ENCODE measurements at regions not wholly inside any gene's neighbourhood (a gene's known extent, or its start where the extent isn't known, plus 50 kb on each side); places are given as distances from the start of the nearest gene placed in this dataset.

DNA sequence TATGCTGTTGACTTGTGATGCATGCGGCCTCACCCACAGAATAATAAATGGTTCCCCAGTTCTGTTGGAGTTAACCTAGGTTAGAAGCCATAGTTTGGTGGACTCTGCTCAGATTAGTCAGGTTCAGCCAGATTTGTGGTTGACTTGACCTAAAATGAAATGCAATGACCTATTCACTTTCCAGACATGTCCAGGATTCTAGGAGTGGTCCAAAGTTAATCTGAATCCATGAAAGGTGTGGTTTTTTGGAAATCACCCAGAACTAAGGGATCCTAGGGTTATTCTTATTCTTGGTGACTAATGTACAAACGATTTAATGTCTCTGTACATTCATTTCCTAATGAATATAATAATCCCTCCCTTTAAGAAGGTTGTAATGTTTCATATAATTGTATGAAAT is 88.9 kb upstream of the RBBP8 start:
- TF ChIP-seq, protein P1, sequence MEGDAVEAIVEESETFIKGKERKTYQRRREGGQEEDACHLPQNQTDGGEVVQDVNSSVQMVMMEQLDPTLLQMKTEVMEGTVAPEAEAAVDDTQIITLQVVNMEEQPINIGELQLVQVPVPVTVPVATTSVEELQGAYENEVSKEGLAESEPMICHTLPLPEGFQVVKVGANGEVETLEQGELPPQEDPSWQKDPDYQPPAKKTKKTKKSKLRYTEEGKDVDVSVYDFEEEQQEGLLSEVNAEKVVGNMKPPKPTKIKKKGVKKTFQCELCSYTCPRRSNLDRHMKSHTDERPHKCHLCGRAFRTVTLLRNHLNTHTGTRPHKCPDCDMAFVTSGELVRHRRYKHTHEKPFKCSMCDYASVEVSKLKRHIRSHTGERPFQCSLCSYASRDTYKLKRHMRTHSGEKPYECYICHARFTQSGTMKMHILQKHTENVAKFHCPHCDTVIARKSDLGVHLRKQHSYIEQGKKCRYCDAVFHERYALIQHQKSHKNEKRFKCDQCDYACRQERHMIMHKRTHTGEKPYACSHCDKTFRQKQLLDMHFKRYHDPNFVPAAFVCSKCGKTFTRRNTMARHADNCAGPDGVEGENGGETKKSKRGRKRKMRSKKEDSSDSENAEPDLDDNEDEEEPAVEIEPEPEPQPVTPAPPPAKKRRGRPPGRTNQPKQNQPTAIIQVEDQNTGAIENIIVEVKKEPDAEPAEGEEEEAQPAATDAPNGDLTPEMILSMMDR (conservative IDR thresholded peaks at IDR 0.05; ENCODE audit: low read depth, low read length) = no peak
- TF ChIP-seq EZH2 (IDR thresholded peaks at IDR 0.05; ENCODE audit: borderline replicate concordance, low read depth, low read length, poor library complexity, severe bottlenecking) = no peak
